Right lobe of liver (tissue), 4 donors: ENCODE measurements at regions not wholly inside any gene's neighbourhood (a gene's known extent, or its start where the extent isn't known, plus 50 kb on each side); places are given as distances from the start of the nearest gene placed in this dataset.

Experiments
- CTCF ChIP-seq, 4 donors: fragments of 200-600 bp in 3 of 4; fragments of 450-650 bp in 1 of 4; IDR thresholded peaks; one replicate each; pipeline versions ENCODE4 v1.5.1 to v1.8.0; 2016 to 2022; ENCODE audit warnings: antibody characterized with exemption in 4 of 4, mild to moderate bottlenecking in 2 of 4
- POLR2A ChIP-seq: fragments of 450-650 bp; IDR thresholded peaks from one replicate; pipeline ENCODE4 v1.6.1; 2017; ENCODE audit warnings: antibody characterized with exemption, mild to moderate bottlenecking
- donor health status: DM: no; HTN: no; CAD: no.
- donor health status: DM: no; HTN: no; CAD: no.
- donor health status: DM: no; HTN: yes; CAD: no.

GRCh38 chr2:8239531-8240088, 442.2 kb upstream of the ID2 start:
- TF ChIP-seq POLR2A (no peak), CTCF (IDR thresholded peaks at IDR 0.05) (no peak)
